ENCODE measurements at regions not wholly inside any gene's neighbourhood (a gene's known extent, or its start where the extent isn't known, plus 50 kb on each side); places are given as distances from the start of the nearest gene placed in this dataset.
A peak's percentile ranks its signal among the peaks of the same experiment; 100 is the strongest.
"Not testable (repeated sequence)": the region's sequence is repeated elsewhere in the genome, so short reads cannot be mapped to it uniquely, and the experiment has no call there.

GRCh38 chr18:78856569-78857313 is 122.9 kb upstream of the SALL3 start:
- DNase-seq (ENCODE audit: low read depth) = no peak

GRCh38 chr18:78857314-78858150 is 122.1 kb upstream of the SALL3 start:
- DNase-seq (ENCODE audit: low read depth) = no peak

DNA sequence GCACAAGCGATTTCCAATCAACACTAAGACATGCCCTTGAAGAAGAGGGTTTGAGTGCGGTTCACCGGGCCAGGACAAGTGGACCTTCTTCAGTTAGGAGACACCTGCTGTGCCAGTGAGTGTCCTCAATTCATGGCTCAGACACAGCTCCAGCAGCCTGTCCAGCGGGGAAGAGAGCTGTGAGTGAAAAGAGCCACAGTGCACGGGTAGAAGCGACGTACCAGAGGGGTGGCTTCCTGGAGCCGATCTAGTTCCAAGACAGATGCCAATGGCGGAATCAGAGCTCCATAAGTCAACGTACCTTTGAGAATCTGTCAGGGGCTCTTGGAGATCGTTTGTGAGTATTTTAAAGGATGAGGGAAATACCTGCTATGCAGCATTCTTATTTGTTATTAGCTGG is 119.9 kb upstream of the SALL3 start:
- DNase-seq (ENCODE audit: low read depth) = no peak

GRCh38 chr18:78860117-78860516 is 119.5 kb upstream of the SALL3 start:
- DNase-seq (ENCODE audit: low read depth) = no peak

- no peak for DNase-seq (ENCODE audit: low read depth)
These were observed 118.5 kb upstream of the SALL3 start for GRCh38 chr18:78861116-78861515.

DNA sequence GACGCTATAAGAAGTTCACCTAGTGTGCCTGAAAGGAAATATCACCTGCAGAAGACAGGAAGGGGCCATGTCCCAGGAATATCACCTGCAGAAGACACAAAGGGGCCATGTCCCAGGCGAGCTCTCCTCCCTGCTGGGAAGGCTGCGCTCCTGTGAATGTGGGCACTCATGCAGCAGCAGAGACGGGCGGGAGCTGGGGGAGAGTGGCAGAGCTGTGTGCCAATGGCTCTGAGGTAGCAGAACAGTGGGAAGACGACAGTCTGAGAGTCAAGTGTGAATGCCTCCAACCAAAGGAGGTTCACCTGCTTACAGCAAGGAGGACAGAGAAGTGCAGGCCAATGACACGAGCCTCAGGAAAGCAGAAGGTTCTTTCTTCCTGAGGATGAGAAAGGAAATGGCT is 117.9 kb upstream of the SALL3 start:
- no peak for DNase-seq (ENCODE audit: low read depth)

DNA sequence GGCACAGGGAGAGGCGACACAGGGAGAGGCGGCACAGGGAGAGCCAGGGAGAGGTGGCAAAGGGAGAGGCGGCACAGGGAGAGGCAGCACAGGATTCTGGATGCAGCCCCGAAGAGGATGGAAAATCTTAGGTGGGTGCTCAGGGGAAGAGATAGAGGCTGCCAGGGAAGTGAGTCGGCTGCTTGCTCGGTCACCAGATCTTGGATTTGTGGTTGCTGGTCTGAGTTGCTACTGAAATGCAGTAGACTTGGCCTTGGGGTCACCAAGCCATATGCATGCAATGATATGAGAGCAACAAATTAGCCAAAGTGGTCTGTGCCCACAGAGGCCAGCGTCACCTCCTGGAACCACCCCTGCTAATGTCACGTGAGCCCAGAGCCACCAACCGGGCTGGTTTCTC is 117.2 kb upstream of the SALL3 start:
- DNase-seq (ENCODE audit: low read depth) = no peak

- DNase-seq (ENCODE audit: low read depth) = no peak
These were observed 114.5 kb upstream of the SALL3 start for GRCh38 chr18:78865056-78865598.

- no peak for DNase-seq (ENCODE audit: low read depth)
These were observed 113.8 kb upstream of the SALL3 start for GRCh38 chr18:78865771-78866310.

- DNase-seq (ENCODE audit: low read depth) = no peak
These were observed 112.5 kb upstream of the SALL3 start for GRCh38 chr18:78867131-78867530.

DNA sequence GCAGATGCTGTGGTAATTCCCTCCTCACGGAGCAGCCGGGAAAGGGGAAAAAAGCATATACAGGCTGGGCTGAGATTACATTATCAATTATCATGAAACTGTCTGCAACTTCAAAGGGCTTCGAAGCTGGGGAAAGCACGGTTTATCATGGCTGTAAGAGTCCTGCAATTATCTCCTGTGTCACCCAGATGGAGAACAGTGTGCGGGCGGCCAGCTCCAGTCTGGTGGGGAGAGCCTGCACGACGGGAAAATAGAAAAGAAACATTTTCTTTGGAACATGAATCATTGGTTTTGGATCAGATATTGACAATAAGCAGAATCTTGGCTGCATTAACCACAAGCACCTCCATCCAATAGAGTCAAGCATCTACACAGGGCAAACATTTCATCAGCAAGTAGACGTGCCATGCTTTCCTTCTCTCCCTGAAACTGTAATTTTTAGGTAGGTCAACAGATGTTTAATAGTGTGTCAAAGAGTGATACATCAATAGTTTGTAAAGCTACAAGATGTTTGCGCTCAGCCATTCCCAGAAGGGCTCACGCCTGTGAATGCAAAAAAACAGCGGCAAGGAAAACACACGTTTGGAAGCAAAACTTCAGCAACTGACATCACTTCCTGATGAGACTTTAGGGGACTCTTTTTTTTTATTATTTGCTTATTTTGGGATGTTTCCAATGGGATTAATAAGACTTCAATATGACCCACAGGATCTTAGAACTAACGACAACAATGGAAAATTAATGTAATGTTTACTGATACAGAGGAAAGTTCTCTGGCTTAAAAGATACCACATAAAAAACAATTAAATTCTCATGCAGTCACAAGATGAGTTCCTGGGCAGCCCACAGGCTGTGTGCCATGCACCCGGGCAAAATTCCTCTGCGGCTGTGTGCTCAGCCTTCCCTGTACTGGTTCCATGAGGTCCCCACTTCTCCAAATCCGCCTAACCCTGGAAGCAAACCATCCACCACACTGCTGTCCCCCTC is 111.0 kb upstream of the SALL3 start:
- no peak for DNase-seq (ENCODE audit: low read depth)

GRCh38 chr18:78871618-78872017 is 108.0 kb upstream of the SALL3 start:
- DNase-seq (ENCODE audit: low read depth) = no peak

DNA sequence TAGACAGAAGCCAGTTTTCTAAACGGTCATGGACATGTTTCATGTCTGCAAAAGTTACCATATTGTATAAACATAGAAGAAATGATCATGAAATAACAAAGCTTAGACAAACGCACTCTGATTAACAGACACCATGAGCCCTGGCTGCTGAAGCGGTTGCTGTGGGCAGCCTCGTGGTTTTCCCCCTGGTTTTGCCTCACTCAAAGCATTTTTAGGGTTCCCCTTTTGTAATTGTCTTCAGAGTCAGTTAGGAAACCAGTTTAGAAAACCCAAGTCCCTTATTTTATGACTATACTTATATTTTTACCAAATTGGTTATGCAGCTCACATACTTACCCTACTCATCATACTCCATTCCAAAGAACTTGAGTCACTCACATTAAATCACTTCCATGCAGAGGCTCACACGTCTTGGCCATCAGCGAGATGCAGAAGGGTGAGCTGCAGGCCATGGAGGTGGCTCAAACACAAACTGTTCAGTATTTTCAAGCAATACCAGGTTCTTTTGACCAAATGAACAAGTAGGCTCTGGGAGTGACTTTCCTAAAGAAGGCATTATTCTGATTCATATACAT is 105.6 kb upstream of the SALL3 start:
- DNase-seq (ENCODE audit: low read depth) = no peak

GRCh38 chr18:78875016-78875777 is 104.4 kb upstream of the SALL3 start:
- peak; percentile 5 for DNase-seq (ENCODE audit: low read depth)

GRCh38 chr18:78875778-78876650 is 103.6 kb upstream of the SALL3 start:
- no peak for DNase-seq (ENCODE audit: low read depth)

DNA sequence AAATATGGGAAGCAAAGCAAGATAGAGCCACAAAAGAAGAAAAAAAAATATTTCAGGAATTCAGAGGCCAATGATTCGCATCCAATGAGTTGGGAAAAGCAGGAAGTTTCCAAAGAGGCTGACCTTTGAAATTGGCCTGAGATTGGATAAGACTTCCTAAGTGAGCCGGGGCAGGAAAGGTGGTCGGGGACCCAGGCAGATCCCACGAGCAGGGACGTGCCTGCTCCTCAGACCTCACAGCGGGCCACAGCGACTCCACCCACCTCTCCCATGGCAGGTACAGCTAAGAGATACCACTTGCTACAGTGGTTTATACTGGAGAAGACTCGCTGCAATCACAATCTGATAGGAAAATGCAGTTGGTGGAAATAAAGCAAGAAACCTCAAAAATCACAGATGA is 102.8 kb upstream of the SALL3 start:
- no peak for DNase-seq (ENCODE audit: low read depth)

GRCh38 chr18:78878335-78878734 is 101.3 kb upstream of the SALL3 start:
- DNase-seq (ENCODE audit: low read depth) = no peak

GRCh38 chr18:78879072-78879883 is 100.3 kb upstream of the SALL3 start:
- DNase-seq (ENCODE audit: low read depth) = not testable (repeated sequence)

GRCh38 chr18:78882585-78882984 is 97.0 kb upstream of the SALL3 start:
- no peak for DNase-seq (ENCODE audit: low read depth)
